IPS DF 4.7 (cell line): ENCODE measurements at regions not wholly inside any gene's neighbourhood (a gene's known extent, or its start where the extent isn't known, plus 50 kb on each side); places are given as distances from the start of the nearest gene placed in this dataset.

ENCODE experiments used
- DNase-seq: peaks from one replicate; pipeline ENCODE4 v3.0.0-alpha.2; 2013; ENCODE audit warnings: low spot score; ENCODE audit errors: extremely low read depth

- DNase-seq, result no peak
Measured at GRCh38 chr22:49588739-49589138, 238.9 kb downstream of the BRD1 start.

GRCh38 chr22:49587987-49588386, 239.7 kb downstream of the BRD1 start:
- DNase-seq, result no peak

GRCh38 chr22:49587421-49587820, 240.3 kb downstream of the BRD1 start:
- DNase-seq, result no peak

- no peak for DNase-seq
Measured at GRCh38 chr22:49586873-49587272, 240.8 kb downstream of the BRD1 start.

GRCh38 chr22:49586244-49586748, 241.4 kb downstream of the BRD1 start:
- DNase-seq, result no peak

- no peak for DNase-seq
Measured at GRCh38 chr22:49585461-49586243, 242.0 kb downstream of the BRD1 start.

- DNase-seq, result no peak
Measured at GRCh38 chr22:49583886-49584505, 243.7 kb downstream of the BRD1 start.

- no peak for DNase-seq
Measured at GRCh38 chr22:49583341-49583740, 244.3 kb downstream of the BRD1 start.

- DNase-seq, result no peak
Measured at GRCh38 chr22:49582678-49583077, 245.0 kb downstream of the BRD1 start.

- no peak for DNase-seq
Measured at GRCh38 chr22:49582181-49582580, 245.5 kb downstream of the BRD1 start.

- DNase-seq, result no peak
Measured at GRCh38 chr22:49580024-49580423, 247.6 kb downstream of the BRD1 start.

GRCh38 chr22:49577168-49578060, 250.3 kb downstream of the BRD1 start:
- DNase-seq, result no peak

- DNase-seq, result no peak
Measured at GRCh38 chr22:49576241-49577141, 251.2 kb downstream of the BRD1 start.

- no peak for DNase-seq
Measured at GRCh38 chr22:49575703-49576081, 252.0 kb downstream of the BRD1 start.

- DNase-seq, result no peak
Measured at GRCh38 chr22:49574881-49575702, 252.6 kb downstream of the BRD1 start.

- no peak for DNase-seq
Measured at GRCh38 chr22:49574205-49574880, 253.3 kb downstream of the BRD1 start.

- DNase-seq, result no peak
Measured at GRCh38 chr22:49573109-49573765, 254.4 kb downstream of the BRD1 start.

GRCh38 chr22:49571326-49571725, 256.3 kb downstream of the BRD1 start:
- DNase-seq, result no peak
